HL-60 (cell line): ENCODE measurements at regions not wholly inside any gene's neighbourhood (a gene's known extent, or its start where the extent isn't known, plus 50 kb on each side); places are given as distances from the start of the nearest gene placed in this dataset.

Experiments used
- DNase-seq, 2 experiments: peaks; one replicate each; pipeline ENCODE4 v3.0.0-alpha.2; 2010 to 2020; ENCODE audit warnings: low read depth in 1 of 2, low spot score in 1 of 2
- H3K27ac ChIP-seq: fragments of 250-450 bp; sonication (Bioruptor Pico); replicated peaks from 2 replicates; pipeline ENCODE4 v1.5.1; 2020; ENCODE audit warnings: mild to moderate bottlenecking, moderate library complexity
- H3K27me3 ChIP-seq: fragments of 250-450 bp; sonication (Bioruptor Pico); 2 replicates; pipeline ENCODE4 v1.5.1; 2021; ENCODE audit warnings: mild to moderate bottlenecking, moderate library complexity; ENCODE audit not compliant: insufficient read depth, poor library complexity, severe bottlenecking
- H3K4me3 ChIP-seq: replicated peaks from 2 replicates; pipeline ENCODE4 v1.5.1; 2011; ENCODE audit warnings: mild to moderate bottlenecking, control low read depth, low read length; ENCODE audit not compliant: insufficient read depth
- CTCF ChIP-seq: IDR thresholded peaks from one replicate; pipeline ENCODE4 v1.5.1; 2011; ENCODE audit warnings: low read length, control low read depth, inconsistent platforms; ENCODE audit not compliant: insufficient read depth
- GABPA ChIP-seq: IDR thresholded peaks from 2 replicates; pipeline ENCODE4 v1.6.1; 2012; ENCODE audit warnings: low read depth
- POLR2AphosphoS5 ChIP-seq: IDR thresholded peaks from 2 replicates; pipeline ENCODE4 v1.6.1; 2012; ENCODE audit warnings: low read depth
- REST ChIP-seq: IDR thresholded peaks from 2 replicates; pipeline ENCODE4 v1.6.1; 2012; ENCODE audit warnings: low read depth; ENCODE audit not compliant: insufficient replicate concordance
- SPI1 ChIP-seq: IDR thresholded peaks from 2 replicates; pipeline ENCODE4 v1.6.1; 2012; ENCODE audit warnings: low read depth, mild to moderate bottlenecking, borderline replicate concordance

GRCh38 chr2:221064880-221065279 is 507.2 kb downstream of the EPHA4 start:
- H3K27me3 ChIP-seq, result no peaks in the 10 kb centered on the region
- no peak overlapping the region for H3K4me3 ChIP-seq
- TF ChIP-seq POLR2AphosphoS5 (no peak), GABPA (no peak), REST (no peak), SPI1 (no peak), CTCF (no peak)
- H3K27ac ChIP-seq, result no peak overlapping the region
- DNase-seq, result no peak

GRCh38 chr2:221068123-221068522 is 504.0 kb downstream of the EPHA4 start:
- Histone ChIP-seq H3K27me3 (no peaks in the 10 kb centered on the region), H3K27ac (no peak overlapping the region), H3K4me3 (no peak overlapping the region)
- DNase-seq, result no peak
- TF ChIP-seq CTCF, result no peak
- no peak for TF ChIP-seq SPI1
- no peak for TF ChIP-seq REST

GRCh38 chr2:221070106-221070505 is 502.0 kb downstream of the EPHA4 start:
- H3K27me3 ChIP-seq, result no peaks in the 10 kb centered on the region
- no peak overlapping the region for H3K4me3 ChIP-seq
- TF ChIP-seq REST (no peak), CTCF (no peak), POLR2AphosphoS5 (no peak), GABPA (no peak), SPI1 (no peak)
- no peak overlapping the region for H3K27ac ChIP-seq
- no peak for DNase-seq
